ENCODE measurements at regions not wholly inside any gene's neighbourhood (a gene's known extent, or its start where the extent isn't known, plus 50 kb on each side); places are given as distances from the start of the nearest gene placed in this dataset.

DNA sequence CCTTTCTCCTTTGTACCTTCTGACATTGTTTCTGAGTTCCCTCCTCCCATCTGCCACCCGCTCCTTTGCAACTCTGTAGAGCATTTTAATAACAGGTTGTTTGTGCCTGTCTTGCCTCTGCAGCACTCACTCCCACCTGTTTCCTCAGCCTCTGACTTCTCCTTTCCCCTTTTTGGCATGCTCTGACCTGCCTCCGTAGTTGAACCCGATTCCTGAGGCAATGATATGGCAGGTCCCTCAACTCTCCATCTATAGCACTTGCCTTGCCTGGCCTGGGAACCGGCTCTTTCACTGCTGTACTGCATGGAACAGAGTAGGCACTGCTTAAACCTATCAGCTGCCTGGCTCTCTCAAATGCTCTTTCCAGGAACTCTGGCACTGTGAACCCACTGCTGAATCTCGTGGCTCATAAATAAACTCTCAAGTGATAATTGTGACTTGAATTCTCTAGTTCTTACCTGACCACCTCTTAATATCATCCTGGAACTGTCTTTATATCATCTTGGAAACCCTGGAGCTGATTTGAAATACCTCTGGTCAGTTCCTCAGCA lies 50.3 kb downstream of the UTRN start:
- DNase-seq (ENCODE audit: low read depth) = no peak

DNA sequence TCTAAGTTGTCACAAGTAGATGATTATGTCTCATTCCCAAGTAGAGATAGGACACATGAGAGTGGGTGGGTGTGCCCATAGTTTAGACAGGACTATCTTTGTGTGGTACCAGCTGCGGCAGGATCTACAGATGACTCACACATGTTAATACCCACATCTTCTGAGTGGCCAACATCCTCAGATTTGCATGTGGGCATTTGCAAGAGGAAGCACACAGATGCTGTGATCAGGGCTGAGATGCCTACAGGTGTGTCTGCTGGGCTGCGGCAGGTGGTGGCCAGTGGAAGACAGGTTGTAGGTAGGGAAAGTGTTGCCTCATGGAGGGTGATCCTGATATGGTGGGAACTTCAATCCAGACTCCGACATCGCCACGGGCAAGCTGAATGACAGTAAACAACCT lies 50.8 kb downstream of the UTRN start:
- DNase-seq (ENCODE audit: low read depth) = peak; percentile 89

DNA sequence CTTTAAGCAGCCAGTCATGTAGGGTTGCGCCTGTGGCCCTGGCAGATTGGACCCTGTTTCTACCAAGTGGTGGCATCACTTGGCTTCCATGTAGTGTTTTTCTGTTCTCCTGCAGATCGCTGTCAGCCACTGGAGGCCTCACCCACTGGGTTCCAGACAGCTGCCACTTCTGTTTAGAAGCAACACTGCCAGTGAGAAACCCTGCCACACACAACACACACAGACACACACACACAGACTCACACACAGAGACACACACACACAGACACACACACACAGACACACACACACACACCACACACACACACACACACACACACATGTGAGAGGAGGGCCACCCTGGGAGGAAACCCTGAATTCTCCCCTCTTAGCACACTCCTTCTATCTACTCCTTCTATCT lies 51.8 kb downstream of the UTRN start:
- DNase-seq (ENCODE audit: low read depth) = no peak

DNA sequence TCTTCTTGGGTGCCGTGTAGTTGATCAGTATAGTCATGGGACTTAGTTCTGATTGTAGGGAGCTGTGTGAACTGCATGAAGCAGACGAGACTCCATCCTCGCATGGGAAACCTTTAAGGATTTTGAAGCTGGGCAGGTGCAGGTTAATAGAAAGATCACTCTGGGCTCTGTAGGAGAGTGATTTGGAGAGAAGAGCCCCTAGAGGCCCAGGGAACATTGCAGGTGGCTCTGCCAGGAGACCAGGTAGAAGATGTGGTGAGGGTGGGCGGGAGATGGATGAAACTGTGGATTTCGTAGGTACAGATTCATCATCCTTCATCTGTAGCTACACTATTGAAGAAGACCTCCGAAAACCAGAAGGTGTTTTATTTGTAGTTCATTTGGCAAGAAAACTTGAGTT lies 53.3 kb downstream of the UTRN start:
- no peak for DNase-seq (ENCODE audit: low read depth)

DNA sequence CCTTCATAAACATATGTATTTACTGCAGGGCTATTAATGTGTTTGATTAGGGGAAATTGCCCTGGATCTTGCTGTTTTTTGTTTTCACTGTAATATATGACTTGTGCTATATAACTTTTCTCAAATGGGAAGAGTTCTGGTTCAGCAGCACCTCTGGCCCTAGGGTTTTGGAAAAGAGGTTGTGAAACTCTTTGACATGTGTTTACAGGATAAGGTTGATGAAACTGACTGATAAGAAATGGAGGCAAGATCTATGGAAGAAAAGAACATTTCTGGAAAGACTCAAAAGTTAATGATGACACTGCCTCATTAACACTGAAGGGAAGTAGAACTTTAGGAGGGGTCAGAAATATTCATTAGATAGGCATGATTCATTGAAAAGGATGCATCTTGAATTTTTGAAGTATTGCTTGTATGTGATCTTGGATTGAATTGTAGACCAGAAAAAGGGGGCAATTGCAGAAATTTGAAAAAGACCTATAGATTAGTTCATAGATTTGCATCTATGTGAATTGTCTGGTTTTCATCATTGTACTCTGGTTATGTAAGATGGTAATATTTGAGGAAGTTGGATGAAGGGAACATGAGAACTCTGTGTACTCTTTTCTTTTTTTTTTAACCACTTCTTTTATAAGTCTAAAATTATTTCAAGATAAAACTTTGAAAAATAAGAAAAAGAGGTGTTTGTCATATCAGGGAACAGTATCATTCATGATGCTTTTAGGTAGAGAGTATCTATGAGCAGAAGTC lies 54.0 kb downstream of the UTRN start:
- no peak for DNase-seq (ENCODE audit: low read depth)

DNA sequence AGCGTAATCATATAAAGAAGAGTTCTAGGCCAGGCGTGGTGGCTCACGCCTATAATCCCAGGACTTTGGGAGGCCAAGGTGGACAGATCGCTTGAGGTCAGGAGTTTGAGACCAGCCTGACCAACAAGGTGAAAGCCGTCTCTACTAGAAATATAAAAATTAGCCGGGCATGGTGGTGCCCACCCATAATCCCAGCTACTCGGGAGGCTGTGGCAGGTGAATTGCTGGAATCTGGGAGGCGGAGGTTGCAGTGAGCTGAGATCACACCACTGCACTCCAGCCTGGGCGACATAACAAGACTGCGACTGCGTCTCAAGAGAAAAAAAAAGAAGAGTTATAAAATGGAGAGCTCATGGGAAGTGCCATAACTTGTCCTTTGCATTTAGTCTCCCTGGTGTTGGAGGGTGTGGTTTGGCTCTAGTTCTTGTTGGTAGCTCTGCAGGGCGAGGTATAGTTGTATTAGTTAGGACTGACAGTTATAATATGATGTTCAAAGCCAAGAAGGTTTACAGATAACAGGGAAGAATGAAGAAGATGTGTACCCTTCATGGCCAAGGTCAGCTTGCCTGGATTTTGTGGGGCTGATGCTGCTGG lies 54.8 kb downstream of the UTRN start:
- no peak for DNase-seq (ENCODE audit: low read depth)

DNA sequence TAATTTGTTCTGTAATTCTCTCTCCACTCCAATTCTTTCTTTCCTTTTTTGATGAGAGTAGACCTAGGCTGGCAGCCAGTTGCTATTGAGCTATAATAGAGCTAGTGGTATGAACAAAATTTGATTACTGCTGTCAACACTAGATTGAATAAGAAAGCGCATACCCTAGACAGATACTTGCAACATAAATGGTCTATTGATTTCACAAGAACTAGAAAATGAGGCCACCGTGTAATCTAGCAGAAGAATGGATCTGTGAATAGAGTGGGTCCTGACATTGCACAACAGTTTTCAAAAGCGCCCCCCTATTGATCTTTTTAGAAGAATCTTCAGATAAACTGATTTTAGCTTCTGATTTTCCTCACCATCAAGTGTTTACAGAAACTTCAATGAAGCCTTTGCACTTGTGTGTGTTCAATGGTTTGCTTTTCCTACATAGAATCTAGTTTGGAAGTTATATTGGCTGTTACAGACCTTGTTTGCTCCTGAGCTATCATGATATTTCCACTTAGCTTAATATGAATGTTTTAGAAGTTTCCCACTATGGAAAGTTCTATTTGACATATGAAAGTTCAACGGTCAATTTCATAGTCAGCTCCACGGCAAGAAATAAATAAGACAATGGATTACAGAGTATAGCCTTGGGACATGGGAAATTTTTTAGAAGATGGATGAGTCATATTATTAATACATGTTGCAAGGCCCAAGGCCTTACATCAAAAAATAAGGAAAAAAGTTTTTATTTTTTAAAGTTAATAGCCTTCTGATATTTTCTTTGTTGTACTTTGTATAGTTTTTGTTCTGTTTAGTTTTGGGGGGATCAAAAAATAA lies 55.6 kb downstream of the UTRN start:
- no peak for DNase-seq (ENCODE audit: low read depth)

DNA sequence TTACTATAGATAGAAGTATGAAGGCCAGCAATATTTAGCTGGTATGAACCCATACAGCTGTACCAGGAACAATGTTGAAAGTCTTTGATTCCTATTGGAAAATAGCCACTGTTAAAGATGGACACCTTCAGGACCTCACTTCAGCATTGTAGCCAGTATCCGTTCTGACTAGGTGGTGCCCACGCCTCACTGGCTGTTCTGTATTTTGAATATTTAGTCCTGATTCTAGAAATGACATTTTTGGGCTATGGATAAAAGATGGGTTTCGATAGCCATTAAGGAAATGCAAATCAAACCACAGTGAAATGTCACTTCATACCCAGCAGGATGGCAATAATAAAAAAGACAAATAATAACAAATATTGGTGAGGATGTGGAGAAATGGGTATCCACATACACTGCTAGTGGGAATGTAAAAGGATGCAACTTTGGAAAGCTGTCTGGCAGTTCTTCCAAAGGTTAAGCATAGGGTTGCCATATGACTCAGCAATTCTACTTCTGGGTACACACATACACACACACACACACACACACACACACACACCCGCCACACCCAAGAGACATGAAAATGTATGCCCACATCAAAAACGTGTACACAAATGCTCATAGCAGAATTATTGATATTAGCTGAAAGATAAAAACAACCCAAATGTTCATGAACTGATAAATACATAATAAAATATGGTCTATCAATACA lies 56.8 kb downstream of the UTRN start:
- DNase-seq (ENCODE audit: low read depth) = no peak

DNA sequence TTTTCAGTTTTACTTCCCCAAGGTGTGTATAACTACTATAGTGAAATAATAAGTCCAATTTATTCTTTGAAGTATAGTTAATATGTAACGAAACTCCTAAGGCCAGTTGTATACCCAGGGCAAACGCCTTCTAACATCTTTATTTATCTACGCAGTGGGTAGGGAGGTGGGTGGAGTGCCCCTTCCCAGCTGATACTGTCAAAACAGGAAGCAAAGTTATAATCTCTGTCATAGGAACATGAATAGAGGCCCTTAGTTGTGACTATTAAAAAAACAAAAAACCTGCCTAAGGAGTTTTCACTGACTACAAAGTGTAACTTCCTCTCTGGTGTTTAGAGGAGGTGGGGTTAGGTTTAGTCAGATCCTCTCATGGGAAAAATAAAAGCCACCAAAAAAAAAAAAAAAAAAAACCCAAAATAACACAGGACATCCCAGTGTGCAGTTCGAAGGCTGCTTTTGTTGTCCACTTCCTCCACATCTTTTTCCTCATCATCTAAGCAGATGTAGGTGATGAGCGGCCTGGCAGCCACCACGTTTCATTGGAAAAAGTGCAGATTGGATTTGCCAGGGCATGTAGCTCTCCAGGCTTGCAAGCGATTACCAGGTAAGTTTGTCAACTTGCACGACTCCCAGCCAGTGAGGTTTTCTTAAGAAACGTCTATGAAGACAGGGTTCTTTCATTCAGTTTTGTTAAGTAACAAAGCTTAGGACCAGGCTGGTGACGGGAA lies 58.7 kb downstream of the UTRN start:
- DNase-seq (ENCODE audit: low read depth) = peak; percentile 60

DNA sequence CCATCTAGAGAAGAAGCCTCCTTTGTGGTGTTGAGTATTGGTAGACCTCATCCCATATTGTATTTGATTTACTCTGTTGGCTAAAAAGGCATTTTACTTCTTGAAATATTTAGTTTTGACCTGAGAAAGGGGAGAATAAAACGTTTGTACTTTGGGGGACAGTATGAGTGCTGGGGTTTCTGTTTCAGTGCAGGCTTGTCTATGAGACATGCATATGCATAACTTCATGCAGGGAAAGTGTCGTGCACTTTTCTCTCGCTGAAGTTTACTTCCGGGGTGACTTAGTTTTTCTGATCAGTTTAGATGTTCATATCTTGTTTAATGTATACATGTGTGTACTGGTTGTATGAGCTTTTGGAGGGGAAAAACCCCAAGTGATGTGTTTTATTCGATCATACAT lies 59.5 kb downstream of the UTRN start:
- DNase-seq (ENCODE audit: low read depth) = no peak

DNA sequence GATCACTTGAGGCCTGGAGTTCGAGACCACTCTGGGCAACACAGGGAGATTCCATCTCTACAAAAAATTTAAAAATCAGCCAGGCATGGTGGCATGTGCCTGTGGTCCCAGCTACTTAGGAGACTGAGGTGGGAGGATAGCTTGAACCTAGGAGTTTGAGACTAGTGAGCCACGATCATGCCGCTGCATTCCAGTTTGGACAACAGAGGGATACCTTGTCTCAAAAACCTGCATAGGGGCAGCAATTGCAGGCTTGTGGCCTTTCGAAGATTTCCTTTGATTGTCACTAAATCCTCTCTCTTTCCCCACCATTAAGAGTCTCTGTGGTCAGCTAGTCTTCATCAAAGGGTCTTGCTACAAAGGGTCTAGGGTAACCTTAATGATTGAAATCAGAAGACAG lies 60.3 kb downstream of the UTRN start:
- DNase-seq (ENCODE audit: low read depth) = no peak

DNA sequence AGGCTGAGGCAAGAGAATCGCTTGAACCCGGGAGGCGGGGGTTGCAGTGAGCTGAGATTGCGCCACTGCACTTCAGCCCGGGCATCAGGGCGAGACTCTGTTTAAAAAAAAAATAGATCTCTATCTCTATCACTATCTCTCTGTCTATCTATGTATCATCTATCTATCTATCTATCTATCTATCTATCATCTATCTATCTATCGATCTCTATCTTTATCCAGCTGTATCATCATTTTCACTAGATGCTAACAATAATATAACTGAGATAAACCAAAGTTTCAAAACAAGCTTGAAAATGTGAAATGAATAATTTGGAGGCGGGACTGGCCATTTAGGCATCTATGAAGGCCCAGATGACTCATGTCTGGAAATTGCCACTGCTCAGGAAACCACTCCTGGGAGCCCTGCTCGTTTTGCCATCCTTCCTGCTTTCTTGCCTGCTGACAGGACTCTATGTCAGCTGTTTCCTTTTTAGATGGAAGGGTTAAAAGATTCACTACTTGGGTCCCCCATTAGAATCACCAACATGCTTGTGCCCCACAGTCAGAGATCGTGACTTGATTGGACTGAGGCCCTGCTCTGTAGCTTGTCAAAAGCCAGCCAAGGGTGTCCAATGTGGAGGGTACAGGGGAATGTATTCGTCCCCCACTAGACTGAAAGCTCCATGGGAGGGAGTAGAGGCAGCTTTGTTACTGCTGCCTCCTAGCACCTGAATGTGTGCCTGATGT lies 61.7 kb downstream of the UTRN start:
- DNase-seq (ENCODE audit: low read depth) = peak; percentile 89

DNA sequence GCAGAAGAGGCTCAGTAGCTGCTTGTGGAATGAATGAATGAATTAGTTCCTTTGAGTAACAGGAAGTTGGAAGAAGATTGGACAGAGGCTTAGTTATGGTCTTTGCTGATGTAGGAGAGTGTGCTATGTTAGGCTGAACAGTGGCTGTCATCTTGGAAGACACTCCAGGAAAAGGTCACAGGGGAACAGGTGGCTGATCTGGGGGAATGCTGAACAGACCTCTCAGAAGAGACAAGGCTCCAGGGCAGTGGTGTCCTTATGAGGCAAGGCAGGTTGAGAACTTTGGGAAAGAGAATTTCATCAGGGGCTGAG lies 62.3 kb downstream of the UTRN start:
- DNase-seq (ENCODE audit: low read depth) = no peak

DNA sequence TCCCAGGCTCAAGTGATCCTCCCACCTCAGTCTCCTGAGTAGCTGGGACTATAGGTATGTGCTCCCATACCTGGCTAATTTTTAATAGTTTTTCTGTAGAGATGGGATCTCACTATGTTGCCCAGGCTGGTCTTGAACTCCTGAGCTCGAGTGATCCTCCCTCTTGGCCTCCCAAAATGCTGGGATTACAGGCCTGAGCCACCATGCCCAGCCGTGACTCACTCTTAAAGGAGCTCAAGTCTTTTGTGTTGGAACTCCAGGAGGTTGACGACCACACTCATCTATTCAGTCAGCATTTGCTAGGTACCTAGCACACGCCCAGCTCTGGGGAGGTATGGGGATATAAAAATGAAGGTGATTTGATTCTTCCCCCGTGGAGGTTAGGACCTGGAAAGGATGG lies 62.8 kb downstream of the UTRN start:
- peak; percentile 12 for DNase-seq (ENCODE audit: low read depth)

DNA sequence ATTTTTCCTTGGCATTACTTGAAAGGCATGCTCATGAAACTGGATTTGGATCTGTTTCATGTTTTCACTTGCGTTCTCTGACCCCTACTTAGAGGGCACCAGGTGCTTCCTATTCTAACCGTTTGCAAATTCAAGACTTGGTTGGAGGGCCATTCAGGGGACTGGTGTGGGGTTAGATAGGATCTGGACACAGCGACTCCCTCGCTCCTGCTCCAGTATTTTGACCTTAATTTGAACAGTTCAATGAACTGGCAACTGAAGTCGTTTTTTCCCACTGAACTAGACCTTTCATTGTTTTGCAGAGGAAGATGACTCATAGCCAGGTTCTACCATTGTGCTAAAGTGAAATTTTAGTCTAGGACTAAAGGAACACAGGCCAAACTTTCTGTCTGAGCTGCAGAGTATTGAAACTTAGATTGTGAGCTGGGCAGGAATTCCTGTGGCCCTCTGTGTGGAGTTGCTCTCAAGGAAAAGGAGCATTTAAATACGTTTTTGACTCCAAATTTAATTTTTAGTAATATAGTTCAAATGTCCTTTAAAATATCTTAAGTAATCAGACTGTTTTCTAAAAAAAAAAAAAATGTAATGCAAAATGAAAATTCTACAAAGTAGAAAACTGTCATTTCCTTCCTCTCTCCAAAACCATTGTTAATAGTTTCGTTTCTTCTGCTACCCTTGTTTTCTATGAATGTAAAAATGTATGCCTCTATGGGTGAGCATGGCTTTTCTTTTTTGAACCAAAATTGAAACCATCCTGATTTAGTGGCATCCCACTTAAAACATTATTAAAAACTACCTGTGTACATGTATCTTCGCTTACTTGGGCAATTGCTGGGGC lies 64.8 kb downstream of the UTRN start:
- peak; percentile 88 for DNase-seq (ENCODE audit: low read depth)

DNA sequence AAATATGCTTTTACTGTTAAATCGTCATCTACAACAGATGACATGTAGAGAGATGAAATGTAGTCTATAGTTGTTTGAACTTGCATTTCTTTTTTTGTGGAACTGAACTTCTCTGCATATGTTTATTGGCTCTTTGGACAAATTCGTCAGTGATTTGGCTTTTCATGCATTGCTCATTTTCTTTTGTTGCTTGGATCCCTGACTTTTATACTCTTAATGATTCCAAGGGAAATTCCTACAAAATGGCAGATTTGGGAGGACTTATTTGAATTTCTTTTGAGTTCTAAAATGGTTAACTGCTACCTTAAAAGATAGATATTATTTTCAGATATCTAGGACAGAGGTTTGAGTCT lies 65.4 kb downstream of the UTRN start:
- DNase-seq (ENCODE audit: low read depth) = no peak

DNA sequence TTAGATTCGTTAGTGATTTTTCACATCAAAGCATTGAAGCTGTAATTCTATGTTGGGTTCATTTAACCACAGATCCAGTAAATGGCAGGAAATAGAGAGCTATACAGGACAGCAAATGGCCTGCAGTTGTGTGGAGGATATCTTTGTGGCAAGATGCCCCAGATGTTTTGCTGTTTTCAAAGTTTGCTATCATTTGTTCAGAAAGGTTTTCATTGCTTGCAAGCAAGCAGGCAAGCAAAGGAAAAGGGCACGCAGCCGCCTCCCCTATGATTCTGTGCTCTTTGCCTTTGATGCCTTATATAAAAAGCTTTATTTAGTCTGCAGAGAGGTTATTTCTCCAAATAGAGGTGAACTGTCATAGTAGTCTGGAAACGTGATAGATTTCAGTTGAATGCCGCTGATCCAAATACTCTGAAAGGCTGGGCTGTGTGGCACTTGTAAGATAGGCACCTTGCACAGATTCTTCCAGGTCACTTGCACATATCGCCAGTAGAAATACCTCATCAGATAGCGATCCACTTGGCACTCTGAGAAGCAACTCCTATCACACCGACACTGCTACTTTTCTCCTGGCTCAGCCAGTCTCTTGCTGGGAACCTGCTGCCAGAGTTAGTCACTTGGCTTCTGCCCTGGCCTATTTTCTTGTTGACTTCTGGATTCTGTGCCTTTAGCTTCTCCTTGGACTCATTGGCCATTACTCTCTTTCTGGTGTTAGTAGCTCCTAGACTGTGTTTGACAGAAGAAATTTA lies 66.4 kb downstream of the UTRN start:
- no peak for DNase-seq (ENCODE audit: low read depth)

DNA sequence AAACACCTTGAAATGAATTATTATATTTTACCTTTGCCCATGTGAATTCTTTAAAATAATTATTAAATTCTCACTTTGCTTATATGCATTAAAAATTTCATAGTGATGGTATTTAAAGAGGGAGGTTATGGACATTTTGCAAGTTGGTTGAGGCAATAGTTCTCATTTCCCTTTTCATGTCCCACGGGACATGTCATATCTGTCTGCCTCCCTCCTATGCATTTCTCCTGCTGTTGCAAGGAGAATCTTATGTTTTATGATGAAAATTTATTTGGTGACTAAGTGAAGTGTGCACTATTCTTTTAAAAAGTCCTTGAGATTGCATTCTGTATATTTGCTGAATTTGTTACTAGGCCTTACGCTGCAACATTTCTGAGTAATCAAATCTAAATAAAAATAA lies 67.2 kb downstream of the UTRN start:
- no peak for DNase-seq (ENCODE audit: low read depth)

DNA sequence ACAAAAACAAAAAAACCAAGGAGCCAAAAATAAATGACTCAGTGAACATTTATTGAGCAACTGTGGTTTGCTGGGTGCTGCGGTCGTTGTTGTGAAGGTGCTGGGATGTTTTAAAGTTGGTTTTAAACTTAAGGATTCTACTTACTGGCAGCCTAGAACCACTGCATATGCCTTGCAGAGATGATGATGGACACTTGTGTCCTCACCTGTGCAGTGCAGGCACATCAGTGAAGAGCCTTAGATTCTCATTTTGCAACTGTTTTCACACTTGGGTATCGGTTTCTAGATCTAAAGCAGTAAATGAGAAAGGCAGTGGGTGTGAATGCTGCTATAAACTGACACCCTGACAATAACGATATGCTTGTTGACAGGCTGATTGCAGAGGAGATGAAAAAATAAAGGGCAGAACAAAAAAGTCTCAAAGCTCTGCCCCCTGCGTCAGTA lies 68.8 kb downstream of the UTRN start:
- no peak for DNase-seq (ENCODE audit: low read depth)

All from HT1080 (cell line).